Cardiac muscle cell (in vitro differentiated cells and primary cell): ENCODE measurements at regions not wholly inside any gene's neighbourhood (a gene's known extent, or its start where the extent isn't known, plus 50 kb on each side); places are given as distances from the start of the nearest gene placed in this dataset.

ENCODE experiments used
- DNase-seq, 2 donors: peaks; one replicate each; pipeline versions ENCODE4 v3.0.0 to v3.0.0-alpha.2; 2010 to 2017; ENCODE audit warnings: low read depth in 1 of 2, low spot score in 1 of 2
- H3K27ac ChIP-seq: fragments of 200-600 bp; sonication (generic); 2 replicates; pipeline ENCODE4 v1.5.1; 2016
- H3K27me3 ChIP-seq: fragments of 200-600 bp; sonication (generic); 2 replicates; pipeline ENCODE4 v1.6.0; 2016; ENCODE audit warnings: control low read depth
- H3K36me3 ChIP-seq: fragments of 200-600 bp; sonication (generic); 2 replicates; pipeline ENCODE4 v1.5.1; 2016; ENCODE audit warnings: control low read depth
- H3K4me1 ChIP-seq: fragments of 200-600 bp; sonication (generic); 2 replicates; pipeline ENCODE4 v1.8.1; 2017; ENCODE audit warnings: low read depth, mild to moderate bottlenecking, mixed run types
- H3K4me3 ChIP-seq: fragments of 200-600 bp; sonication (generic); 2 replicates; pipeline ENCODE4 v1.5.1; 2016; ENCODE audit warnings: mild to moderate bottlenecking
- H3K9me3 ChIP-seq: fragments of 200-600 bp; sonication (generic); 2 replicates; pipeline ENCODE4 v1.5.1; 2017; ENCODE audit warnings: low read depth, mild to moderate bottlenecking, control low read depth
- TF ChIP-seq, protein P1 (sequence below): IDR thresholded peaks from 2 replicates; pipeline ENCODE4 v1.5.1; 2012; ENCODE audit warnings: low read depth, mild to moderate bottlenecking, low read length

DNA sequence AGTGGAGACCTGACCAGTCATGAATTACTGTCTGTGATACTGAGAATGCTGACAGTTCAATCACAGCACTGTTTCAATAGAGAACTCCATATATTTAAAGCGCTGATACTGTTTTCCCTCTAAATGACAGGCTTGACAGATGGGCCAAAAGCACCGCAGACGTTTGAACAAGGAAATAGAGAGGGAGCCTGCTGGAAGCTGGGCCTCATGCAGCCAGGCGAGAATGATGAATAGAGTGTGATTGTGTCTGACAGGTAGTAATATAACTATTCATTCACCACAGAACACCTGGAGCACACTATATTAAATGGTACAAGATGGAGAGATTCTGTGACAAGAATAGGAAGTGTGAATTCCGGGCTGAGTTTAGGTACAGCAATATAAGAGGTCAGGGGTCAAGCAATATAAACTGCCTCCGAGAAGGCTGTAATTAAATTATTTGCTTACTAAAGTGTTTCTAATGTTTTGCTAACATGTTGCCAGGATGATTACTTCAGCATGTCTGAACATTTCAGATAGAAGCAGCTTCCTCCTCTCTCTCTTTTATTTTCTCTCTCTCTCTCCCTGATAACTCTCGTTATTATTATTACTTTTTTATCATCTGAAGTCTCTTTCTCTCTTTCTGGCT, 297.7 kb downstream of the CSNK1G3 start:
- H3K4me1 ChIP-seq, result peaks cover 75% of the 10 kb centered on the region
- DNase-seq, result peak in 1 of 2 donors; percentile 59
- H3K9me3 ChIP-seq, result no peaks in the 10 kb centered on the region
- H3K27ac ChIP-seq, result peak overlapping the region; percentile 91
- H3K4me3 ChIP-seq, result no peak overlapping the region
- H3K27me3 ChIP-seq, result no peaks in the 10 kb centered on the region
- TF ChIP-seq, protein P1, sequence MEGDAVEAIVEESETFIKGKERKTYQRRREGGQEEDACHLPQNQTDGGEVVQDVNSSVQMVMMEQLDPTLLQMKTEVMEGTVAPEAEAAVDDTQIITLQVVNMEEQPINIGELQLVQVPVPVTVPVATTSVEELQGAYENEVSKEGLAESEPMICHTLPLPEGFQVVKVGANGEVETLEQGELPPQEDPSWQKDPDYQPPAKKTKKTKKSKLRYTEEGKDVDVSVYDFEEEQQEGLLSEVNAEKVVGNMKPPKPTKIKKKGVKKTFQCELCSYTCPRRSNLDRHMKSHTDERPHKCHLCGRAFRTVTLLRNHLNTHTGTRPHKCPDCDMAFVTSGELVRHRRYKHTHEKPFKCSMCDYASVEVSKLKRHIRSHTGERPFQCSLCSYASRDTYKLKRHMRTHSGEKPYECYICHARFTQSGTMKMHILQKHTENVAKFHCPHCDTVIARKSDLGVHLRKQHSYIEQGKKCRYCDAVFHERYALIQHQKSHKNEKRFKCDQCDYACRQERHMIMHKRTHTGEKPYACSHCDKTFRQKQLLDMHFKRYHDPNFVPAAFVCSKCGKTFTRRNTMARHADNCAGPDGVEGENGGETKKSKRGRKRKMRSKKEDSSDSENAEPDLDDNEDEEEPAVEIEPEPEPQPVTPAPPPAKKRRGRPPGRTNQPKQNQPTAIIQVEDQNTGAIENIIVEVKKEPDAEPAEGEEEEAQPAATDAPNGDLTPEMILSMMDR, result no peak
- H3K36me3 ChIP-seq, result no peaks in the 10 kb centered on the region

DNA sequence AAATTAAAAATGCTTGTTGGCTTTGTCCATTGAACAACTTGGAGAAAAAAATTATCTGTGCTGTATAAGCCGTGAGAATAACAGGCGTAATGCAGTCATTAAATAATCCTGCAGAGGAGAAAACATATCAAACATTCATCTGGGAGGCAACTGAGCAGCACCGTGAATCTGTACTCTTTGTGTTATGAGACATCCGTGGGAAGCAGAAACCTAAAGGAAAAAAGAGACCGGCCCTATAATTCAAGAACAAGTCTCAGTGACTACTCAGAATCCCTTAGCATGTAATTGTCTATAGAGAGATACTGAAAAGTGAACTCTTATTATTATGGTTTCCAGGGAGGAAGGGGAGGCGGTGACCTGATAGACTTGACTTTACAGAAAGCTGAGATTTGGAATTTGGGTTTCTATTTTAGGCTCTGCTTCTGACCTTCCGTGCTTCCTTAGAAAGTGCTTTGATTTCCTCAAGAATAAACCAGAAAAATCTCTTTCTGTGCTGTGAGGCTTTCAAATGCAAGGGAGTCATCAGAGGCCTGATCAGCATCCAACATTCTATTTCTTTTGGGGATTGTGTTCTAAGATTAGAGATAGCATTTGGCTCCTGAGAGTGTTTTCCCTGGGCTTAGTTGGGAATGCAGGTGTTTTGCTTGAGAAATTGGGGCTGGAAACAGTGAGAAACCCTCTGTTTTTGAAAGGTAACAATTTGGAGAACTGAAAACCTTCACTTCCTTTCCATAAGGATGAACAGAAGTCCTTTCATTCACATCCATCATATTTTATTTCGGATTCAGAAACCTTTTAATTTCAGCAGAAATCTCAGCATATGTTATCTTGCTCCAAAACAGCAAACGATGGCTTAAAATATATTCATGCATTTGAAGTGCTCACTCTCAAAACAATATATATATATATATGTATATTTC, 296.7 kb downstream of the CSNK1G3 start:
- no peak overlapping the region for H3K4me3 ChIP-seq
- no peaks in the 10 kb centered on the region for H3K9me3 ChIP-seq
- peak overlapping the region; percentile 91 for H3K27ac ChIP-seq
- H3K27me3 ChIP-seq, result no peaks in the 10 kb centered on the region
- H3K36me3 ChIP-seq, result no peaks in the 10 kb centered on the region
- H3K4me1 ChIP-seq, result peaks cover 65% of the 10 kb centered on the region
- TF ChIP-seq, protein P1, result no peak
- no peak for DNase-seq

DNA sequence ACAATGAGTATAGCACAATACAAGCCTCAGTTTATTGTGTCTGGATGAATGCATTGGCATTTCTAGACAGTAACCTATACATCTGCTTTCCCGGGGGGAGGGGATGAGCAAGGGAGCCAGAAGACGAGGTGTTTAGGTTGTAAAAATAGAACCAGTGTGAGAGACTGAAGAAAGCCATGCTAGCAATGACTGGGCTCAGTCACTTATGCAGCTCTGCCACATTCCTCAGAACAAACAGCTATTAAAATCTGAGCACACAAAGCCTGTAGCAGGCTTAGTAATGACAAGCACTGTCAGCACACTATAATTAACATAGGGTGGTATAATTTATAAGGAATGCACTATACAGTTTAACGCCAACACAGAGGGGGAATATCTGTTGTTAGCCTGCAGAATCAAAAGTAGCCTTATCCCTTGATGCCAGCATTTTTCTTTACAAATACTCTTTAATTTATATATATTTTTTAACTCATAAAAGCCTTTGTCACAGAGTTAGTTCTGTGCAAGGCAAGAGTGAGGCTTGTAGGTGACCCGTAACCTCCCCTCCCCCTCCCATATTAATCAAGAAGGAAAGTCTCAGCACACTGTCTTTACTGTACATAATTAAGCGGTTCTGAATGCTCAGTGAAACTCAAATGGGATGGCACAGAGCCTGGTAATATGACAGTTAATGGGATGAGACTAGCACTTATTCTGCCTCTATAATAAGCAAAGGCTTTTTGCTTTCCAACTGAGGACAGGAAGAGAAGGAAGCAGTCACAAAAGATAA, 295.4 kb downstream of the CSNK1G3 start:
- Histone ChIP-seq H3K36me3 (no peaks in the 10 kb centered on the region), H3K4me3 (no peak overlapping the region), H3K9me3 (no peaks in the 10 kb centered on the region), H3K4me1 (peaks cover 58% of the 10 kb centered on the region), H3K27ac (peak overlapping the region; percentile 91), H3K27me3 (no peaks in the 10 kb centered on the region)
- peak in 1 of 2 donors; percentile 75 for DNase-seq
- TF ChIP-seq, protein P1, result no peak

DNA sequence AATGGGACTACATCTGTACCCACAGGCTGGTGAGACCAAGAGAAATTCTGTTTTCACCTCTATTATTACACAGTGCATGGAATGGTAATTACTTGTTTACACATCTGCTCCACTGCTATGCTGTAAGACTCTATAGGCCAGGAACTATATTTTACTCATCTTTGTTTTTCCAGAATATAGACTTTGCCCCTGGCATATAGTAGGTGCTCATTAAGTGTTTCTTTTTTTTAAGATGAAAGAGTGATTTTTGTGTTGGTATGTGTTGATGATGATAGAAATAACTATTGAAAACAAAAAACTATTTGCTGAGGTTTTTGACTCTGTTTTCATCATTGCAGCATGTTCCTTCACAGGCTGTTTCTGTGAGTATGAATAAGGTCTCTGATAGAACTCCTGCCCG, 294.7 kb downstream of the CSNK1G3 start:
- peaks cover 52% of the 10 kb centered on the region for H3K4me1 ChIP-seq
- no peaks in the 10 kb centered on the region for H3K27me3 ChIP-seq
- H3K27ac ChIP-seq, result peak overlapping the region; percentile 91
- TF ChIP-seq, protein P1, result no peak
- H3K36me3 ChIP-seq, result no peaks in the 10 kb centered on the region
- H3K4me3 ChIP-seq, result no peak overlapping the region
- H3K9me3 ChIP-seq, result no peaks in the 10 kb centered on the region
- no peak for DNase-seq

DNA sequence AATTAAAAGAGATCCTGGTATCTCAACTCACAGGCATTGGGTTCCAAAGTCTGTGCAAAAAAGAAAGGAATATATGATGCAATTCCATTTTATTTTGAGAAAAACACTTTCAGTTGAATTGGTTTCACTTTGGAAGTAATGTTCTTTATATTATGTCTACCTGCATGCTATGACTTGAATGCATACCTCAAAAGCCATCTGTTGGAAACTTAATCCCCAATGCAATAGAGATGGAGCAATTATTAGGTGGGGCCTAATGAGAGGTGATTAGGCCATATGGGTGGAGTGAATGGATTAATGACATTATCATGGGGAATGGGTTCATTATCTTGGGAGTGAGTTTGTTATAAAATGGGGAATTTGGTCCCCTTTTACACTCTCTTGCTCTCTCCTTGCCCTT, 293.3 kb downstream of the CSNK1G3 start:
- no peak overlapping the region for H3K27ac ChIP-seq
- DNase-seq, result no peak
- no peaks in the 10 kb centered on the region for H3K9me3 ChIP-seq
- H3K4me1 ChIP-seq, result peaks cover 39% of the 10 kb centered on the region
- H3K27me3 ChIP-seq, result no peaks in the 10 kb centered on the region
- no peaks in the 10 kb centered on the region for H3K36me3 ChIP-seq
- TF ChIP-seq, protein P1, result no peak
- no peak overlapping the region for H3K4me3 ChIP-seq
